ENCODE measurements at regions not wholly inside any gene's neighbourhood (a gene's known extent, or its start where the extent isn't known, plus 50 kb on each side); places are given as distances from the start of the nearest gene placed in this dataset.
"Not testable (repeated sequence)": the region's sequence is repeated elsewhere in the genome, so short reads cannot be mapped to it uniquely, and the experiment has no call there.

DNA sequence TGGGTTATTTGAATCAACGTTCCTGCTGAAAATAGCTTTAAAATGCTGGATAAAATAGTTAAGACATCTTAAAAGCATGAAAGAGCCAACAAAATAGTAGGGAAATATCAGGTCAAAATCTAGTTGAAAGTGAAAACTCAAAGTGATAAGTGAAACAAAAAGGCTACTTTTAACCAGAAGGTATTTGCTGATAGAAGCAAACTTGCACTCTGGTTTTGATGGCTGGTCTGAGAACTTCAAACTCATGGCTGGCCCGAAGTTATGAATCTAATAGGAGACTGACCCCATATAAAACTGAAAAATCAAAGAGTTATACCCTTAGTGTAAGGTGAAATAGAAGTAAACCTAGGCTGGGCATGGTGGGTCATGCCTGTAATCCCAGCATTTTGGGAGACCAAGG is 66.3 kb upstream of the HOXC13 start:
- DNase-seq (ENCODE audit: low read depth) = no peak

DNA sequence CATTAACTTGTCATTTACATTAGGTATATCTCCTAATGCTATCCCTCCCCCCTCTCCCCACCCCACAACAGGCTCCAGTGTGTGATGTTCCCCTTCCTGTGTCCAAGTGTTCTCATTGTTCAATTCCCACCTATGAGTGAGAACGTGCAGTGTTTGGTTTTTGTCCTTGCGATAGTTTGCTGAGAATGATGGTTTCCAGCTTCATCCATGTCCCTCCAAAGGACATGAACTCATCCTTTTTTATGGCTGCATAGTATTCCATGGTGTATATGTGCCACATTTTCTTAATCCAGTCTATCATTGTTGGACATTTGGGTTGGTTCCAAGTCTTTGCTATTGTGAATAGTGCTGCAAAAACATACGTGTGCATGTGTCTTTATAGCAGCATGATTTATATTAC is 60.7 kb upstream of the HOXC13 start:
- DNase-seq (ENCODE audit: low read depth) = not testable (repeated sequence)

DNA sequence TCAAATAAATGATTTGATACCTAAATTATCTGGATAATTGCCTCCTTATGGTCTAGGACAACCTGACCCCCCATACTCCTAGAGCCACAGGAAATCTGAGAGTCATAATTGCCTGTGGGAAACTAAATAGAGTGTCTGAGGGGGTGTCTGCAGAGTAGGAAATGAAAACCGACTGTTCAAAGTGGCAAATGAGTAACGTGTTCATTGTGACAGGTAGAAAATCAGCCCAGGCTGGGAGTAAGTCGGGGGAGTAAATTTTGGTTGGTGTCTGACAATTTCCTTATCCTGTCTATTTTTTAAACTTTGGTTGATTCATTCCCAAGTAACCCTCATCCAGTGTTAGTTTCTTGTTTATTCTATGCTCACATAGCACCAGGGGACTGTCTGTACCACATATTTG is 51.6 kb upstream of the HOXC13 start:
- DNase-seq (ENCODE audit: low read depth) = no peak

DNA sequence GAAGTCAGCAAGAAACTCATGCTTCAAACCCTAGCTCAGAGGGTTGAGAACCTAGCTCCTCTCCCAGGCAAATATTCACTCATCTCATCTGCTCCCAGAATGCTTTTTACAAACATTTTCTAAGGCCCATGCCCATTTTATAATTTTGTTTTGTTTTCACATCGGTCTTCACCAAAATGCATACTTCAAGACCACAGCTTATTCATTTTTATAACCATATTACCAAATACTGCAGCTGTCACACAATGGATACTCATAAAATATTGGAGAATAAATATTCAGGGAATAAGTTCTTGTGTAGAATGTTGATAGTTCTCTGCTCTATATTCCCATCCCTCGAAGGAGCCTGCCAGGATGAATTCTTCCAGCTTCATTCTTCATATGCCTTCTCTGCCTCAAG is 50.8 kb upstream of the HOXC13 start:
- DNase-seq (ENCODE audit: low read depth) = no peak
